Embryonic facial prominence (tissue), 1 donor: ENCODE measurements at regions not wholly inside any gene's neighbourhood (a gene's known extent, or its start where the extent isn't known, plus 50 kb on each side); places are given as distances from the start of the nearest gene placed in this dataset.

Experiments used
- DNase-seq: peaks from one replicate; pipeline ENCODE4 v3.0.0-alpha.2; 2016; ENCODE audit errors: extremely low spot score

GRCh38 chr11:32204751-32205150 lies 113.9 kb downstream of the RCN1 start:
- DNase-seq, result no peak

GRCh38 chr11:32210556-32210955 lies 119.7 kb downstream of the RCN1 start:
- DNase-seq, result no peak

GRCh38 chr11:32213223-32213622 lies 122.3 kb downstream of the RCN1 start:
- DNase-seq, result peak; percentile 6

GRCh38 chr11:32215157-32215556 lies 124.3 kb downstream of the RCN1 start:
- no peak for DNase-seq

GRCh38 chr11:32216749-32217148 lies 125.9 kb downstream of the RCN1 start:
- no peak for DNase-seq

- no peak for DNase-seq
These were observed 128.4 kb downstream of the RCN1 start for GRCh38 chr11:32219320-32219719.

GRCh38 chr11:32221476-32222032 lies 130.7 kb downstream of the RCN1 start:
- no peak for DNase-seq

- DNase-seq, result no peak
These were observed 133.7 kb downstream of the RCN1 start for GRCh38 chr11:32224580-32224979.

- DNase-seq, result no peak
These were observed 134.9 kb downstream of the RCN1 start for GRCh38 chr11:32225571-32226285.

GRCh38 chr11:32226480-32226879 lies 135.6 kb downstream of the RCN1 start:
- DNase-seq, result no peak

- no peak for DNase-seq
These were observed 138.8 kb downstream of the RCN1 start for GRCh38 chr11:32229576-32230240.

- no peak for DNase-seq
These were observed 141.1 kb downstream of the RCN1 start for GRCh38 chr11:32231909-32232493.

GRCh38 chr11:32232516-32232915 lies 141.6 kb downstream of the RCN1 start:
- no peak for DNase-seq

- no peak for DNase-seq
These were observed 142.4 kb downstream of the RCN1 start for GRCh38 chr11:32233276-32233675.

GRCh38 chr11:32233928-32234327 lies 143.1 kb downstream of the RCN1 start:
- no peak for DNase-seq

GRCh38 chr11:32244453-32244852 lies 153.6 kb downstream of the RCN1 start:
- no peak for DNase-seq

- no peak for DNase-seq
These were observed 162.8 kb downstream of the RCN1 start for GRCh38 chr11:32253706-32254105.

GRCh38 chr11:32255841-32256240 lies 165.0 kb downstream of the RCN1 start:
- DNase-seq, result no peak

GRCh38 chr11:32256466-32256865 lies 165.6 kb downstream of the RCN1 start:
- no peak for DNase-seq

- no peak for DNase-seq
These were observed 168.8 kb downstream of the RCN1 start for GRCh38 chr11:32259641-32260081.

- DNase-seq, result no peak
These were observed 171.5 kb downstream of the RCN1 start for GRCh38 chr11:32262367-32262766.

- no peak for DNase-seq
These were observed 169.4 kb downstream of the WT1 start for GRCh38 chr11:32265911-32266310.

GRCh38 chr11:32266601-32267000 lies 168.7 kb downstream of the WT1 start:
- no peak for DNase-seq
